C4-2B (cell line): ENCODE measurements at regions not wholly inside any gene's neighbourhood (a gene's known extent, or its start where the extent isn't known, plus 50 kb on each side); places are given as distances from the start of the nearest gene placed in this dataset.

Source experiments
- CTCF ChIP-seq: fragments of 450-650 bp; conservative IDR thresholded peaks from 2 replicates; pipeline ENCODE4 v1.5.1; 2017; ENCODE audit warnings: mild to moderate bottlenecking
- ZFX ChIP-seq: fragments of 450-650 bp; IDR thresholded peaks from 2 replicates; pipeline ENCODE4 v1.6.1; 2017

GRCh38 chr10:4256971-4257370, 472.0 kb upstream of the KLF6 start:
- no peak for TF ChIP-seq CTCF
- no peak for TF ChIP-seq ZFX
